ENCODE measurements at regions not wholly inside any gene's neighbourhood (a gene's known extent, or its start where the extent isn't known, plus 50 kb on each side); places are given as distances from the start of the nearest gene placed in this dataset.
A peak's percentile ranks its signal among the peaks of the same experiment; 100 is the strongest.

- Histone ChIP-seq H3K4me2 (ENCODE audit: low read depth, low read length) (no peak overlapping the region), H2BK5ac (ENCODE audit: low read depth, low read length, poor library complexity, severe bottlenecking) (no peak overlapping the region), H3K27me3 (ENCODE audit: control insufficient read depth, insufficient read depth, low read length) (no peaks in the 10 kb centered on the region), H2BK15ac (ENCODE audit: low read depth, low read length) (no peak overlapping the region), H3K18ac (ENCODE audit: low read depth, low read length) (no peak overlapping the region), H3K23ac (ENCODE audit: low read depth, low read length) (no peak overlapping the region), H3K9ac (ENCODE audit: low read depth, low read length) (no peak overlapping the region), H2AK5ac (ENCODE audit: low read depth, low read length) (no peak overlapping the region), H3K27ac (ENCODE audit: insufficient read depth, low read length) (no peak overlapping the region), H4K20me1 (ENCODE audit: insufficient read depth, low read length) (no peaks in the 10 kb centered on the region), H3K9me1 (ENCODE audit: insufficient read depth, low read length) (0 out of 2 replicates have a peak, but pooled peaks cover 2% of the 10 kb centered on the region), H3K36me3 (ENCODE audit: control insufficient read depth, insufficient read depth, low read length) (no peaks in the 10 kb centered on the region), H3K14ac (replicated peaks; ENCODE audit: low read depth, low read length) (no peak overlapping the region), H3K9me3 (ENCODE audit: control insufficient read depth, insufficient read depth, low read length) (no peaks in the 10 kb centered on the region), H3K4me3 (ENCODE audit: insufficient read depth, low read depth, low read length) (no peak overlapping the region), H4K8ac (ENCODE audit: low read depth in 2 of 2, low read length in 2 of 2) (no peak overlapping the region), H3K4me1 (ENCODE audit: control insufficient read depth, insufficient read depth, low read length) (no peaks in the 10 kb centered on the region), H3K4ac (ENCODE audit: low read depth, low read length) (no peak overlapping the region), H4K91ac (ENCODE audit: insufficient read depth, low read depth, low read length) (no peak overlapping the region), H3K79me1 (ENCODE audit: low read depth in 1 of 2, low read length in 2 of 2) (no peaks in the 10 kb centered on the region), H2BK20ac (ENCODE audit: low read depth, low read length) (no peak overlapping the region), H4K5ac (ENCODE audit: low read depth, low read length) (no peak overlapping the region), H2AK9ac (replicated peaks; ENCODE audit: low read depth, low read length, poor library complexity) (no peak overlapping the region), H2AFZ (replicated peaks; ENCODE audit: low read length, poor library complexity) (no peak overlapping the region), H3K56ac (ENCODE audit: extremely low read depth, insufficient read depth, low read length) (no peak overlapping the region), H2BK120ac (ENCODE audit: low read depth, low read length) (no peak overlapping the region)
- ATAC-seq (ENCODE audit: low read depth) (peak; percentile 54), DNase-seq (peak; percentile 3)
- TF ChIP-seq RAD21 (IDR thresholded peaks at IDR 0.05; ENCODE audit: low read length) (no peak), POLR2A (IDR thresholded peaks at IDR 0.05; ENCODE audit: low read depth, low read length) (no peak), RFX5 (IDR thresholded peaks at IDR 0.05; ENCODE audit: low read depth, low read length) (no peak), CEBPB (IDR thresholded peaks at IDR 0.05; ENCODE audit: low read depth, low read length) (no peak), NFE2L2 (IDR thresholded peaks at IDR 0.05; ENCODE audit: low read depth, low read length) (no peak), ELK1 (IDR thresholded peaks at IDR 0.05; ENCODE audit: borderline replicate concordance, low read depth, low read length) (no peak), MAZ (IDR thresholded peaks at IDR 0.05; ENCODE audit: borderline replicate concordance, low read depth, low read length) (no peak)
- intact Hi-C loops (cut with micrococcal nuclease) (no loop called here), in situ Hi-C loops (cut with MboI; ENCODE audit: low sequenced_read_pairs) (no loop called here), dilution Hi-C loops (cut with HindIII; ENCODE audit: low sequenced_read_pairs, unreplicated experiment) (no loop called here)
- POLR2A ChIA-PET (ENCODE audit: unreplicated experiment) = no interaction called here
- CTCF ChIA-PET = no interaction called here
- BruUV-seq (replicated peaks) = no TSS peak
- no CpG with 5 or more reads among the region's 5 CpGs for WGBS, 2 experiments (ENCODE audit: extremely low coverage in 2 of 2, insufficient read length in 1 of 2)
These were observed 121.5 kb downstream of the CRPPA start for GRCh38 chr7:16299853-16300252.
